CD4-positive, alpha-beta T cell (primary cell): ENCODE measurements at regions not wholly inside any gene's neighbourhood (a gene's known extent, or its start where the extent isn't known, plus 50 kb on each side); places are given as distances from the start of the nearest gene placed in this dataset.

Experiments
- ATAC-seq: fragments of 200-7000 bp; cut with Tn5 transposase; one replicate; pipeline ENCODE4 v1.10.0; 2022; ENCODE audit warnings: mild to moderate bottlenecking; ENCODE audit not compliant: poor library complexity
- CTCF ChIA-PET: fragments of 350-600 bp; sonication (Branson Sonifier 250); formaldehyde crosslinking; loops from one replicate; lab custom pipeline; 2021; ENCODE audit warnings: antibody characterized with exemption, inconsistent platforms; lab: Charles Lee
- POLR2A ChIA-PET: fragments of 350-600 bp; sonication (Branson Sonifier 250); formaldehyde crosslinking; loops from one replicate; lab custom pipeline; 2021; ENCODE audit warnings: antibody characterized with exemption, inconsistent platforms; lab: Charles Lee
- DNase-seq, 14 experiments: peaks; one replicate each; pipeline ENCODE4 v3.0.0-alpha.2; 2013 to 2020; ENCODE audit warnings: mixed read lengths in 2 of 14
- H3K27ac ChIP-seq, 2 donors: one replicate each; pipeline versions ENCODE4 v1.5.1 to v1.7.0; 2013; ENCODE audit warnings: low read length in 2 of 2, low read depth in 1 of 2, mild to moderate bottlenecking in 1 of 2
- H3K27me3 ChIP-seq, 2 experiments: 1 replicate in 1 of 2; 2 replicates in 1 of 2; pipeline versions ENCODE4 v1.6.1 to v1.7.0; 2013; ENCODE audit warnings: low read length in 2 of 2, control low read depth in 1 of 2, mild to moderate bottlenecking in 1 of 2, moderate library complexity in 1 of 2; ENCODE audit not compliant: insufficient read depth in 2 of 2, control insufficient read depth in 1 of 2
- H3K36me3 ChIP-seq: one replicate; pipeline ENCODE4 v1.6.1; 2013; ENCODE audit warnings: low read length, control low read depth; ENCODE audit not compliant: insufficient read depth
- H3K4me1 ChIP-seq: one replicate; pipeline ENCODE4 v1.6.1; 2013; ENCODE audit warnings: low read length, control low read depth; ENCODE audit not compliant: insufficient read depth
- H3K4me3 ChIP-seq: one replicate; pipeline ENCODE4 v1.5.1; 2013; ENCODE audit warnings: mild to moderate bottlenecking, low read length, moderate library complexity
- H3K9me3 ChIP-seq, 2 experiments: 1 replicate in 1 of 2; 2 replicates in 1 of 2; pipeline versions ENCODE4 v1.6.1 to v1.7.0; 2013; ENCODE audit warnings: low read length in 2 of 2, mild to moderate bottlenecking in 2 of 2, control low read depth in 1 of 2, moderate library complexity in 1 of 2; ENCODE audit not compliant: control insufficient read depth in 1 of 2, insufficient read depth in 1 of 2
- H3K27ac Mint-ChIP-seq: one replicate; pipeline ENCODE4 v1.8.0; 2020; ENCODE audit warnings: mixed read lengths
- H3K27me3 Mint-ChIP-seq: one replicate; pipeline ENCODE4 v1.8.0; 2021; ENCODE audit warnings: mixed read lengths
- H3K36me3 Mint-ChIP-seq: one replicate; pipeline ENCODE4 v1.8.0; 2021; ENCODE audit warnings: low read depth, mixed read lengths
- H3K4me1 Mint-ChIP-seq: one replicate; pipeline ENCODE4 v1.8.0; 2021; ENCODE audit warnings: low read depth, mixed read lengths
- H3K4me3 Mint-ChIP-seq: one replicate; pipeline ENCODE4 v1.8.0; 2020; ENCODE audit warnings: mild to moderate bottlenecking, mixed read lengths
- H3K9me3 Mint-ChIP-seq: one replicate; pipeline ENCODE4 v1.8.0; 2020; ENCODE audit warnings: mixed read lengths
- CTCF ChIP-seq: fragments of 200-600 bp; IDR thresholded peaks from one replicate; pipeline ENCODE4 v1.8.0; 2022; ENCODE audit warnings: antibody characterized with exemption, mild to moderate bottlenecking
- intact Hi-C, 2 experiments: fragments of 100-400 bp; cut with DNase I in 1 of 2; cut with micrococcal nuclease in 1 of 2; formaldehyde crosslinking; loops; one replicate each; pipeline versions ENCODE4 v1.15.1 to v1.9.0; 2023 to 2025; cut with DNase I, micrococcal nuclease

GRCh38 chr3:73848173-73848906 lies 223.6 kb upstream of the PDZRN3 start:
- Mint-ChIP-seq H3K36me3 (no peaks in the 10 kb centered on the region), H3K9me3 (peaks cover 10% of the 10 kb centered on the region), H3K4me3 (no peak overlapping the region), H3K4me1 (no peaks in the 10 kb centered on the region), H3K27me3 (no peaks in the 10 kb centered on the region), H3K27ac (no peak overlapping the region)
- H3K4me1 ChIP-seq = no peaks in the 10 kb centered on the region
- H3K9me3 ChIP-seq = no peaks in the 10 kb centered on the region
- no peaks in the 10 kb centered on the region for H3K27me3 ChIP-seq
- H3K36me3 ChIP-seq = no peaks in the 10 kb centered on the region
- no peak overlapping the region for H3K27ac ChIP-seq
- CTCF ChIA-PET = interaction anchor here (1.1 kb wide), 1 partner anchor 11 kb away, joined by 3 read pairs; no protein-coding TSS in a partner anchor
- no peak for ATAC-seq
- DNase-seq = no peak
- intact Hi-C loops = no loop called here
- no peak for TF ChIP-seq CTCF
- POLR2A ChIA-PET = no interaction called here
- H3K4me3 ChIP-seq = no peak overlapping the region

GRCh38 chr3:73846951-73847350 lies 222.2 kb upstream of the PDZRN3 start:
- no peaks in the 10 kb centered on the region for H3K9me3 ChIP-seq
- Mint-ChIP-seq H3K27me3 (no peaks in the 10 kb centered on the region), H3K4me1 (no peaks in the 10 kb centered on the region), H3K9me3 (peaks cover 8% of the 10 kb centered on the region), H3K36me3 (no peaks in the 10 kb centered on the region), H3K27ac (no peak overlapping the region), H3K4me3 (no peak overlapping the region)
- H3K4me3 ChIP-seq = no peak overlapping the region
- no peaks in the 10 kb centered on the region for H3K36me3 ChIP-seq
- H3K4me1 ChIP-seq = no peaks in the 10 kb centered on the region
- intact Hi-C loops = no loop called here
- ATAC-seq (no peak), DNase-seq (no peak)
- H3K27me3 ChIP-seq = no peaks in the 10 kb centered on the region
- ChIA-PET POLR2A (no interaction called here), CTCF (no interaction called here)
- H3K27ac ChIP-seq = no peak overlapping the region
- TF ChIP-seq CTCF = no peak

GRCh38 chr3:73839032-73839431 lies 214.3 kb upstream of the PDZRN3 start:
- no peak overlapping the region for H3K4me3 ChIP-seq
- Mint-ChIP-seq H3K36me3 (no peaks in the 10 kb centered on the region), H3K4me3 (no peak overlapping the region), H3K27me3 (no peaks in the 10 kb centered on the region), H3K4me1 (no peaks in the 10 kb centered on the region), H3K9me3 (peaks cover 14% of the 10 kb centered on the region), H3K27ac (no peak overlapping the region)
- no peak for ATAC-seq
- peaks cover 6 to 11% of the 10 kb centered on the region in 2 experiments for H3K9me3 ChIP-seq
- H3K27me3 ChIP-seq = no peaks in the 10 kb centered on the region
- ChIA-PET POLR2A (no interaction called here), CTCF (no interaction called here)
- no peaks in the 10 kb centered on the region for H3K4me1 ChIP-seq
- H3K27ac ChIP-seq = no peak overlapping the region
- TF ChIP-seq CTCF = no peak
- DNase-seq = no peak
- no peaks in the 10 kb centered on the region for H3K36me3 ChIP-seq
- intact Hi-C loops = no loop called here
